UCSD-AML1 (cell line): ENCODE measurements at regions not wholly inside any gene's neighbourhood (a gene's known extent, or its start where the extent isn't known, plus 50 kb on each side); places are given as distances from the start of the nearest gene placed in this dataset.
"Not testable (repeated sequence)": the region's sequence is repeated elsewhere in the genome, so short reads cannot be mapped to it uniquely, and the experiment has no call there.

Source experiments
- DNase-seq: peaks from one replicate; lab custom pipeline; 2025; ENCODE audit not compliant: unreplicated experiment; lab: John Stamatoyannopoulos, UW

- DNase-seq, result no peak
Measured at GRCh38 chr18:21928925-21929324, 188.3 kb downstream of the MIB1 start.

GRCh38 chr18:21930177-21930576 lies 189.6 kb downstream of the MIB1 start:
- no peak for DNase-seq

GRCh38 chr18:21933931-21934765 lies 193.6 kb downstream of the MIB1 start:
- DNase-seq, result no peak

- no peak for DNase-seq
Measured at GRCh38 chr18:21934766-21935015, 194.1 kb downstream of the MIB1 start.

GRCh38 chr18:21943456-21943855 lies 202.9 kb downstream of the MIB1 start:
- no peak for DNase-seq

GRCh38 chr18:21949326-21950015 lies 208.9 kb downstream of the MIB1 start:
- DNase-seq, result no peak

GRCh38 chr18:21955757-21956652 lies 213.4 kb upstream of the GATA6 start:
- DNase-seq, result peak; percentile 69

- no peak for DNase-seq
Measured at GRCh38 chr18:21958263-21958662, 211.1 kb upstream of the GATA6 start.

- no peak for DNase-seq
Measured at GRCh38 chr18:21958707-21959450, 210.5 kb upstream of the GATA6 start.

GRCh38 chr18:21960189-21960588 lies 209.2 kb upstream of the GATA6 start:
- no peak for DNase-seq

GRCh38 chr18:21963336-21963735 lies 206.1 kb upstream of the GATA6 start:
- no peak for DNase-seq

GRCh38 chr18:21968338-21968737 lies 201.1 kb upstream of the GATA6 start:
- DNase-seq, result no peak

GRCh38 chr18:21972281-21972680 lies 197.1 kb upstream of the GATA6 start:
- DNase-seq, result no peak

GRCh38 chr18:21975954-21976353 lies 193.4 kb upstream of the GATA6 start:
- not testable (repeated sequence) for DNase-seq

- DNase-seq, result no peak
Measured at GRCh38 chr18:21978546-21979170, 190.7 kb upstream of the GATA6 start.

- no peak for DNase-seq
Measured at GRCh38 chr18:21979171-21979560, 190.2 kb upstream of the GATA6 start.

GRCh38 chr18:21979759-21980158 lies 189.6 kb upstream of the GATA6 start:
- no peak for DNase-seq

GRCh38 chr18:21980744-21981143 lies 188.6 kb upstream of the GATA6 start:
- DNase-seq, result no peak

- DNase-seq, result not testable (repeated sequence)
Measured at GRCh38 chr18:21981489-21981888, 187.9 kb upstream of the GATA6 start.

- DNase-seq, result no peak
Measured at GRCh38 chr18:21991081-21991534, 178.3 kb upstream of the GATA6 start.
